HUES6 (cell line): ENCODE measurements at regions not wholly inside any gene's neighbourhood (a gene's known extent, or its start where the extent isn't known, plus 50 kb on each side); places are given as distances from the start of the nearest gene placed in this dataset.

Experiments
- H3K27ac ChIP-seq: 2 replicates; pipeline ENCODE4 v1.7.0; 2013; ENCODE audit warnings: low read depth, mild to moderate bottlenecking, low read length, inconsistent platforms
- H3K27me3 ChIP-seq: 2 replicates; pipeline ENCODE4 v1.6.1; 2013; ENCODE audit warnings: low read length; ENCODE audit not compliant: control insufficient read depth, insufficient read depth
- H3K36me3 ChIP-seq: 2 replicates; pipeline ENCODE4 v1.6.1; 2013; ENCODE audit warnings: low read length; ENCODE audit not compliant: control insufficient read depth, insufficient read depth
- H3K4me1 ChIP-seq: 2 replicates; pipeline ENCODE4 v1.6.1; 2013; ENCODE audit warnings: low read length; ENCODE audit not compliant: control insufficient read depth, insufficient read depth
- H3K4me3 ChIP-seq: 2 replicates; pipeline ENCODE4 v1.5.1; 2013; ENCODE audit warnings: low read depth, low read length
- H3K9ac ChIP-seq: one replicate; pipeline ENCODE4 v1.6.1; 2013; ENCODE audit warnings: mild to moderate bottlenecking, low read length
- H3K9me3 ChIP-seq: 2 replicates; pipeline ENCODE4 v1.6.1; 2013; ENCODE audit warnings: low read depth, low read length; ENCODE audit not compliant: control insufficient read depth, insufficient read depth

DNA sequence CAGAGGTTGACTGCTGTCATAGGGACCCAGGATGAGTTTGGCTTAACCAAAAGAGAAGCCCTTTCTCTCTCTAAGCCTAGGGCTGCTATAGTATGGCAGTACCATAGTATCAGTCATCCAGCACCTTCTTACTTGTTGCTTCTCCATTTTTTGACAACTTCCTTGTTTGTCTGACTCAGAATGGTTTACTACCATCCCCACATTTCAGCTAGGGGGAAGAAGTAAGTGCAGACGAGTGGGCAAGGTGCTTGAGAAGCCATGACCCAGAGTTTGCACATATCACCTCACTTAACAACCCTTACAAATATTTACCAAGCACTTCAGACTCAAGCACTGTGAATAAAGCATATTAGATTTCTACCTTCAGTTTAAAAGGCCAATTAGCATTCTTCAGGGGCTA, 289.9 kb upstream of the TSHZ2 start:
- Histone ChIP-seq H3K9ac (no peak overlapping the region), H3K9me3 (no peaks in the 10 kb centered on the region), H3K4me1 (no peaks in the 10 kb centered on the region), H3K27ac (no peak overlapping the region), H3K27me3 (no peaks in the 10 kb centered on the region; the same call in 1 of the 2 replicates), H3K36me3 (no peaks in the 10 kb centered on the region), H3K4me3 (no peak overlapping the region)

DNA sequence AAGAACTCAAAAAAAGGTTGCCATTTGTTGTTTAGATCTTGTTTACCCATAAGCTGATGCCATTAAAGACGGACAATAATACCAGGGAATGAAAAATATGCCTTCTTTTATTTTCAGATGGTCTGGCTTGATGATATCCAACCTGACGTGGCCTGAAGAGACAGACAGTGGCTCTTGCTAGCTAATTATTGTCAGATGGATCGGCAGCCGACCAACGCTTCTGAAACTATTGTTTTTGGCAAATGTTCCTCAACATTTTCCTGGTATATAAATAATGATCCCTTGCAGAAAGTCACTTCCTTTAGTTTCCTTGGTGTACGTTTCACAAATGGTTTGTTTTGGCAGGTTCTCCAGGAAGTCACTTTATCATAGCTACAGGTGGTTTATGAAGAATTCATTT, 290.9 kb upstream of the TSHZ2 start:
- no peak overlapping the region for H3K9ac ChIP-seq
- H3K36me3 ChIP-seq: no peaks in the 10 kb centered on the region
- no peaks in the 10 kb centered on the region for H3K27me3 ChIP-seq
- H3K4me3 ChIP-seq: no peak overlapping the region
- H3K27ac ChIP-seq: no peak overlapping the region
- H3K9me3 ChIP-seq: no peaks in the 10 kb centered on the region
- peaks cover 2% of the 10 kb centered on the region; the same call in 1 of the 2 replicates for H3K4me1 ChIP-seq

DNA sequence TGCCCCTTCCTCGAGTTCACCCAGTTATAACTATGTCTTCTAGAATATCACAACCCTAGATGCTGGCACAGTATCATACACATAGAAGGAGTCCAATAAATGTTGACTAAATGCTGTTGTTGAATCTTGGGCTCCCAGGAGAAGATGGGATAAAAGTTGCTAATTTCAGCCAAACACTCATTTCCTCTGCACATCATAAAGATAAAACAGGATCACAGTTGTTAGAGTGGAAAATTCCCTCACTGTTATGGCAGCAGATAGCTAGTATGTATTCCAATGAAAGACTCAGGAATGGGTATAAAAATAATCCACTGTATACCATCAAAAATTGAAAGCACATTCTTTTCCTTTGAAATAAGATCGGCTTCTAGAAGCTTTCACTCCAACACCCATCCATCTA, 294.9 kb upstream of the TSHZ2 start:
- peaks cover 6% of the 10 kb centered on the region; the same call in 1 of the 2 replicates for H3K4me1 ChIP-seq
- H3K4me3 ChIP-seq: no peak overlapping the region
- H3K36me3 ChIP-seq: no peaks in the 10 kb centered on the region
- H3K27ac ChIP-seq: no peak overlapping the region
- no peak overlapping the region for H3K9ac ChIP-seq
- no peaks in the 10 kb centered on the region for H3K9me3 ChIP-seq
- no peaks in the 10 kb centered on the region for H3K27me3 ChIP-seq

DNA sequence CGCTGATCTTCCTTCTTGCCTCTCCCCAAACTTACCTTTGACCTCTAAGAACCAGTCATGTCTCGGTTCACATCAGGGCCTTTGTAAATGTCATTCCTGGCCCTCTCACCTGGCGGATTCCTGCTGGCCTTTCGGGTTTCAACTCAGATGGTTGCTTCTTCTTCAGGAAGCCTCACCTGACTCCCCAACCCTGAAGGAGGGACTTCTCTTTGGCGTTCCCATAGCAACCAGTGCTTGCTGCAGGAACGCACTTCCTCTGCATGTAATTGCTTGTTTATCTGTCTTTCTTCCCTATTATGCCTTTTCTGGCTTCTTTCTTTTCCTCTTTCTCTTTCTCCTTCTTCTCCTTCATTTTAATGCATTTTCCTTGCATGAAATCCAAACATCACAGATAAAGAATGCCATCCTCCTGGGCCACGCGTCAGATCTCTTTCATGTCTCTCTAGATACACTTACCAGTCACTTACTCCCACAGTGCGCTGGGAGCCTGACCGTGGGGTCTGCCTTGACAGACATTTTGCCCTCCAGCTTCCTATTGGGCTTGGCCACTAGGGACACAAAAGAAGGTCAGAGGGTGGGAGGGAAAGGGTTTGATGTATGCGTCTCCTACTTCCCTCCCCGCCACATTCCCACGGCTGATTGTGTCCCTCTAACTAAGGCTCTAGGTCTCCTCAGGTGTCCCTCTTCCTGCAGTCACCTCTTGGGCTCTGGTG, 295.7 kb upstream of the TSHZ2 start:
- Histone ChIP-seq H3K4me3 (no peak overlapping the region), H3K4me1 (peaks cover 6% of the 10 kb centered on the region; the same call in 1 of the 2 replicates), H3K27me3 (no peaks in the 10 kb centered on the region)

DNA sequence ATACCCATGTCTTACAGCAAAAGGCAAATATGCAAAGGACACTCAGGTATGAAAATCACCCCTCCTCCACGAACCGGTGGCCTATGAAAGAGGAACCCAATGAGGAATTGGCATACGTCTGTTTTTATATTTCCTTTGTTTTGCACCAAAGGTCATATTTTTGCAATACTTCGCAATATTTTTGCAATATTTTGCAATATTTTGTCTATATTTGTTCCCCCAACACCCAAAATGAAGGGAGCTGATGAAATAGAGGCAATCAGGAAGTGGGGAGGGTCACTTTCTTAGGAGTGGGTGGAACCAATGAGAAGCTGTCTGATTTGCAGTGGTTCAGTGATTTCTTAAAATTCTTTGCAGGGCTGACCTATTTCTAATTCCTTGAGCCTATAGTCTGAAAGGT, 296.8 kb upstream of the TSHZ2 start:
- H3K4me1 ChIP-seq: peaks cover 6% of the 10 kb centered on the region; the same call in 1 of the 2 replicates
- no peak overlapping the region for H3K4me3 ChIP-seq
- H3K9me3 ChIP-seq: no peaks in the 10 kb centered on the region
- H3K9ac ChIP-seq: no peak overlapping the region
- H3K36me3 ChIP-seq: no peaks in the 10 kb centered on the region
- no peak overlapping the region for H3K27ac ChIP-seq
- 0 out of 2 replicates have a peak, but pooled peaks cover 3% of the 10 kb centered on the region for H3K27me3 ChIP-seq

More for the DNA sequence above, 295.7 kb upstream of the TSHZ2 start:
- Histone ChIP-seq H3K9me3 (no peaks in the 10 kb centered on the region), H3K27ac (no peak overlapping the region), H3K9ac (no peak overlapping the region), H3K36me3 (no peaks in the 10 kb centered on the region)

GRCh38 chr20:52668626-52669025, 303.5 kb upstream of the TSHZ2 start:
- H3K9ac ChIP-seq: no peak overlapping the region
- H3K36me3 ChIP-seq: no peaks in the 10 kb centered on the region
- no peaks in the 10 kb centered on the region for H3K4me1 ChIP-seq
- no peak overlapping the region for H3K4me3 ChIP-seq
- 0 out of 2 replicates have a peak, but pooled peaks cover 5% of the 10 kb centered on the region for H3K27me3 ChIP-seq
- H3K9me3 ChIP-seq: no peaks in the 10 kb centered on the region
- no peak overlapping the region for H3K27ac ChIP-seq

GRCh38 chr20:52667358-52667757, 304.8 kb upstream of the TSHZ2 start:
- no peak overlapping the region for H3K9ac ChIP-seq
- H3K27me3 ChIP-seq: 0 out of 2 replicates have a peak, but pooled peaks cover 5% of the 10 kb centered on the region
- no peak overlapping the region for H3K27ac ChIP-seq
- H3K9me3 ChIP-seq: no peaks in the 10 kb centered on the region
- H3K4me3 ChIP-seq: no peak overlapping the region
- H3K36me3 ChIP-seq: no peaks in the 10 kb centered on the region
- H3K4me1 ChIP-seq: no peaks in the 10 kb centered on the region

- Histone ChIP-seq H3K36me3 (no peaks in the 10 kb centered on the region), H3K9me3 (no peaks in the 10 kb centered on the region), H3K27me3 (peaks cover 3% of the 10 kb centered on the region; the same call in 1 of the 2 replicates), H3K27ac (no peak overlapping the region), H3K4me1 (no peaks in the 10 kb centered on the region), H3K4me3 (no peak overlapping the region), H3K9ac (no peak overlapping the region)
These were observed 306.7 kb upstream of the TSHZ2 start for GRCh38 chr20:52665441-52665840.

- peaks cover 6% of the 10 kb centered on the region; the same call in 1 of the 2 replicates for H3K27me3 ChIP-seq
These were observed 316.8 kb upstream of the TSHZ2 start for GRCh38 chr20:52655395-52655794.

GRCh38 chr20:52654567-52654966, 317.6 kb upstream of the TSHZ2 start:
- no peak overlapping the region for H3K27ac ChIP-seq
- no peaks in the 10 kb centered on the region for H3K4me1 ChIP-seq
- 0 out of 2 replicates have a peak, but pooled peaks cover 6% of the 10 kb centered on the region for H3K27me3 ChIP-seq
- no peak overlapping the region for H3K4me3 ChIP-seq
- no peak overlapping the region for H3K9ac ChIP-seq
- H3K36me3 ChIP-seq: no peaks in the 10 kb centered on the region
- no peaks in the 10 kb centered on the region for H3K9me3 ChIP-seq

More at GRCh38 chr20:52655395-52655794, 316.8 kb upstream of the TSHZ2 start:
- Histone ChIP-seq H3K27ac (no peak overlapping the region), H3K36me3 (no peaks in the 10 kb centered on the region), H3K9me3 (no peaks in the 10 kb centered on the region), H3K4me3 (no peak overlapping the region), H3K9ac (no peak overlapping the region), H3K4me1 (no peaks in the 10 kb centered on the region)

- no peaks in the 10 kb centered on the region for H3K9me3 ChIP-seq
- H3K27ac ChIP-seq: no peak overlapping the region
- H3K4me3 ChIP-seq: no peak overlapping the region
- no peaks in the 10 kb centered on the region for H3K36me3 ChIP-seq
- peaks cover 12% of the 10 kb centered on the region; the same call in 1 of the 2 replicates for H3K27me3 ChIP-seq
- no peak overlapping the region for H3K9ac ChIP-seq
- H3K4me1 ChIP-seq: no peaks in the 10 kb centered on the region
These were observed 319.9 kb upstream of the TSHZ2 start for GRCh38 chr20:52652271-52652670.
